K562 (cell line): ENCODE measurements at regions not wholly inside any gene's neighbourhood (a gene's known extent, or its start where the extent isn't known, plus 50 kb on each side); places are given as distances from the start of the nearest gene placed in this dataset.

Source experiments
- ATAC-seq: fragments of 200-7000 bp; cut with Tn5 transposase; 3 replicates; pipeline ENCODE4 v1.9.1; 2020; ENCODE audit warnings: moderate library complexity
- BruUV-seq: library from RNA; stranded (reverse); fragments of 400-500 nt; replicated peaks from 2 replicates; lab custom pipeline; 2021; lab: Mats Ljungman, UMichigan
- CTCF ChIA-PET: fragments of 300-600 bp; formaldehyde crosslinking; extraction: SDS; loops from one replicate; lab custom pipeline; 2021; ENCODE audit warnings: low intra/inter-chr PET ratio; lab: Yijun Ruan, JAX
- POLR2A ChIA-PET: fragments of 300-600, 350-650 bp; sonication (Branson Sonifier 250); formaldehyde crosslinking; extraction: SDS; loops from one replicate; lab custom pipeline; 2021; ENCODE audit warnings: antibody characterized with exemption, inconsistent platforms; lab: Yijun Ruan, JAX
- DNase-seq, 4 experiments: peaks; one replicate each; pipeline versions ENCODE4 v3.0.0 to v3.0.0-alpha.2; 2011 to 2018; ENCODE audit warnings: low spot score in 3 of 4, mixed read lengths in 3 of 4; ENCODE audit errors: extremely low read depth in 1 of 4
- FAIRE-seq: peaks from 2 replicates; lab custom pipeline; 2011; peaks lifted over from hg19 to GRCh38; lab: Jason Lieb, UNC
- H2AFZ ChIP-seq: 2 replicates; pipeline ENCODE4 v1.6.0; 2011; ENCODE audit warnings: low read depth, low read length, control low read depth, inconsistent platforms
- H3K27ac ChIP-seq: fragments of 200-600 bp; 3 replicates; pipeline ENCODE4 v1.8.0; 2011; ENCODE audit warnings: low read depth, mild to moderate bottlenecking, control low read depth, inconsistent platforms, low read length, moderate library complexity, mixed read lengths; ENCODE audit errors: extremely low read depth
- H3K27me3 ChIP-seq, 2 experiments: fragments of 300-600 bp in 1 of 2; 2 replicates in 1 of 2; 3 replicates in 1 of 2; pipeline versions ENCODE4 v1.6.0 to v1.8.0; 2011; ENCODE audit warnings: inconsistent platforms in 2 of 2, low read length in 2 of 2, mild to moderate bottlenecking in 1 of 2, mixed read lengths in 1 of 2, moderate library complexity in 1 of 2; ENCODE audit not compliant: control insufficient read depth in 2 of 2, insufficient read depth in 2 of 2
- H3K36me3 ChIP-seq: fragments of 300-600 bp; 3 replicates; pipeline ENCODE4 v1.8.0; 2011; ENCODE audit warnings: mild to moderate bottlenecking, low read length, inconsistent platforms; ENCODE audit not compliant: control insufficient read depth, insufficient read depth
- H3K4me1 ChIP-seq, 2 experiments: fragments of 200-600 bp in 1 of 2; replicated peaks in 1 of 2; 2 replicates in 1 of 2; 3 replicates in 1 of 2; pipeline versions ENCODE4 v1.5.1 to v1.8.0; 2011; ENCODE audit warnings: inconsistent platforms in 2 of 2, low read length in 2 of 2, mild to moderate bottlenecking in 1 of 2, mixed read lengths in 1 of 2, moderate library complexity in 1 of 2; ENCODE audit not compliant: control insufficient read depth in 2 of 2, insufficient read depth in 2 of 2
- H3K4me2 ChIP-seq: 2 replicates; pipeline ENCODE4 v1.6.1; 2011; ENCODE audit warnings: low read length, control low read depth, inconsistent platforms, mixed read lengths; ENCODE audit not compliant: insufficient read depth
- H3K4me3 ChIP-seq: fragments of 200-600 bp; sonication (generic), shearing (Covaris generic); 2 replicates; pipeline ENCODE4 v1.5.1; 2016; ENCODE audit warnings: control low read depth, inconsistent platforms
- H3K79me2 ChIP-seq: fragments of 200-600 bp; 3 replicates; pipeline ENCODE4 v1.8.0; 2011; ENCODE audit warnings: low read length, inconsistent platforms; ENCODE audit not compliant: control insufficient read depth, insufficient read depth
- H3K9ac ChIP-seq, 2 experiments: 2 replicates each; pipeline versions ENCODE4 v1.6.0 to v1.6.1; 2011; ENCODE audit warnings: low read depth in 2 of 2, low read length in 2 of 2, control low read depth in 1 of 2, inconsistent platforms in 1 of 2, mild to moderate bottlenecking in 1 of 2, mixed read lengths in 1 of 2; ENCODE audit not compliant: insufficient read depth in 1 of 2
- H3K9me1 ChIP-seq: one replicate; pipeline ENCODE4 v1.6.0; 2011; ENCODE audit warnings: inconsistent platforms, mild to moderate bottlenecking, low read length, moderate library complexity; ENCODE audit not compliant: control insufficient read depth, insufficient read depth
- H3K9me3 ChIP-seq: replicated peaks from 2 replicates; pipeline ENCODE4 v1.5.1; 2011; ENCODE audit warnings: low read depth, low read length, inconsistent platforms; ENCODE audit not compliant: control insufficient read depth, insufficient read depth
- H4K20me1 ChIP-seq: replicated peaks from 2 replicates; pipeline ENCODE4 v1.6.1; 2011; ENCODE audit warnings: low read length, inconsistent platforms, mixed read lengths; ENCODE audit not compliant: control insufficient read depth, insufficient read depth
- BRF1 ChIP-seq: IDR thresholded peaks from 3 replicates; pipeline ENCODE4 v1.6.1; 2011; ENCODE audit warnings: borderline replicate concordance, mild to moderate bottlenecking; ENCODE audit not compliant: insufficient read length; ENCODE audit errors: extremely low read depth
- CHCHD3 ChIP-seq: fragments of 250-450 bp; sonication (Bioruptor Pico); IDR thresholded peaks from 2 replicates; pipeline ENCODE4 v2.1.2; 2022; ENCODE audit warnings: mild to moderate bottlenecking
- CHD4 ChIP-seq: fragments of 200-600 bp; sonication (generic); IDR thresholded peaks from 3 replicates; pipeline ENCODE4 v1.6.1; 2012; ENCODE audit warnings: low read depth, mild to moderate bottlenecking, mixed read lengths, low read length, inconsistent platforms; ENCODE audit not compliant: insufficient read depth, insufficient replicate concordance, poor library complexity, severe bottlenecking
- CREBBP ChIP-seq: IDR thresholded peaks from one replicate; pipeline ENCODE4 v1.6.1; 2012; ENCODE audit warnings: low read depth, mild to moderate bottlenecking, control low read depth, inconsistent platforms, low read length
- ESRRB ChIP-seq: fragments of 250-450 bp; sonication (Bioruptor Pico); IDR thresholded peaks from 2 replicates; pipeline ENCODE4 v1.5.0; 2020; ENCODE audit warnings: mild to moderate bottlenecking, moderate library complexity, borderline replicate concordance
- HSF4 ChIP-seq: fragments of 250-450 bp; sonication (Bioruptor Pico); IDR thresholded peaks from 2 replicates; pipeline ENCODE4 v2.1.2; 2022; ENCODE audit warnings: mild to moderate bottlenecking, moderate library complexity, borderline replicate concordance
- KAT8 ChIP-seq: fragments of 450-650 bp; IDR thresholded peaks from 2 replicates; pipeline ENCODE4 v1.6.1; 2016; ENCODE audit warnings: low read depth, mild to moderate bottlenecking
- L3MBTL2 ChIP-seq: fragments of 450-650 bp; IDR thresholded peaks from 2 replicates; pipeline ENCODE4 v1.6.1; 2016; ENCODE audit warnings: mild to moderate bottlenecking, moderate library complexity
- ZNF143 ChIP-seq: sonication (generic); formaldehyde crosslinking; IDR thresholded peaks from 2 replicates; pipeline ENCODE4 v1.9.0; 2022; ENCODE audit warnings: mild to moderate bottlenecking, missing genetic modification reagents
- WGBS: fragments of 100-300 bp; shearing (Covaris generic); methylation state at CpG from one replicate; pipeline ENCODE4 v1.1.6; 2016; ENCODE audit warnings: low coverage, mixed read lengths; ENCODE audit not compliant: insufficient coverage; ENCODE audit errors: missing lambda C conversion rate; 5-methylcytosine and 5-hydroxymethylcytosine counted together
- in situ Hi-C: fragments of 300-500 bp; cut with MboI; formaldehyde crosslinking; loops from 4 replicates; pipeline ENCODE4 v1.15.0; 2018; ENCODE audit warnings: inconsistent platforms, mixed read lengths
- intact Hi-C: fragments of 100-400 bp; cut with micrococcal nuclease; formaldehyde crosslinking; loops from 2 replicates; pipeline ENCODE4 v1.14.2; 2022

DNA sequence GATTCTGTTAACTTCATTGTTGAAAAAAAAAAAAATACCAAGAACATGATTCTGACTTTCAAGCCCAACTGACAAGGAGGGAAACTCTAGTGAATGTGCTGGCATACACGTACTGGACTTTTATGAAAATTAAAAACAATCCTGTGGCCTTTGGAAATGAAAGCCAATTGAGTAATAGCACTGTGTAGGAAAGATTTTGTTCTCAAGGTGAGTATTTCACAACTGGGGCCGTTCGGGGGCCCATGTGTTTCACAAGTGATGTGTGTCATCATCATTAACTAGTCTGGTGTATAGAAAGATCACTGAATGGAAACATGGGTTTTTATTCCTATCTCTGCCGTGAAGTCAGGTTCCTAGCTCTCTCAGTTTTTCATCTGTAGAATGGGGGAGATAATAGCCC, 605.0 kb upstream of the CLINT1 start:
- 3% methylated on average over 4 of the region's 4 CpGs for WGBS
- no peaks in the 10 kb centered on the region for H3K79me2 ChIP-seq
- no peaks in the 10 kb centered on the region for H3K36me3 ChIP-seq
- CTCF ChIA-PET: no interaction called here
- POLR2A ChIA-PET: no interaction called here
- DNase-seq (no peak), ATAC-seq (no peak), FAIRE-seq (no peak)
- no peaks in the 10 kb centered on the region for H3K9me3 ChIP-seq
- intact Hi-C loops (no loop called here), in situ Hi-C loops (no loop called here)
- H3K27ac ChIP-seq: no peak overlapping the region
- H3K4me1 ChIP-seq: no peaks in the 10 kb centered on the region
- H3K9ac ChIP-seq: no peak overlapping the region
- no TSS peak for BruUV-seq
- H3K9me1 ChIP-seq: no peaks in the 10 kb centered on the region
- H4K20me1 ChIP-seq: no peaks in the 10 kb centered on the region
- no peak overlapping the region for H2AFZ ChIP-seq
- no peaks in the 10 kb centered on the region for H3K27me3 ChIP-seq
- TF ChIP-seq CHD4 (no peak), ZNF143 (CRISPR knock-in tag) (no peak), CHCHD3 (CRISPR knock-in tag) (no peak), BRF1 (no peak), L3MBTL2 (no peak), KAT8 (no peak), ESRRB (CRISPR knock-in tag) (no peak), CREBBP (no peak), HSF4 (no peak)
- H3K4me3 ChIP-seq: no peak overlapping the region
- no peak overlapping the region for H3K4me2 ChIP-seq
